Endodermal cell (in vitro differentiated cells): ENCODE measurements at regions not wholly inside any gene's neighbourhood (a gene's known extent, or its start where the extent isn't known, plus 50 kb on each side); places are given as distances from the start of the nearest gene placed in this dataset.

Experiments used
- DNase-seq: peaks from one replicate; pipeline ENCODE4 v3.0.0-alpha.2; 2017
- H3K27ac ChIP-seq: 2 replicates; pipeline ENCODE4 v1.5.1; 2013; ENCODE audit warnings: mild to moderate bottlenecking, low read depth, low read length, moderate library complexity
- H3K27me3 ChIP-seq: 2 replicates; pipeline ENCODE4 v1.6.1; 2013; ENCODE audit warnings: mild to moderate bottlenecking, low read length, moderate library complexity; ENCODE audit not compliant: insufficient read depth, control insufficient read depth, poor library complexity, severe bottlenecking
- H3K36me3 ChIP-seq: 2 replicates; pipeline ENCODE4 v1.7.0; 2013; ENCODE audit warnings: mild to moderate bottlenecking, low read length, moderate library complexity; ENCODE audit not compliant: control insufficient read depth, insufficient read depth
- H3K4me1 ChIP-seq: one replicate; pipeline ENCODE4 v1.7.0; 2013; ENCODE audit warnings: low read length; ENCODE audit not compliant: control insufficient read depth, insufficient read depth
- H3K4me3 ChIP-seq: 2 replicates; pipeline ENCODE4 v1.5.1; 2013; ENCODE audit warnings: mild to moderate bottlenecking, low read length, moderate library complexity
- H3K9ac ChIP-seq: 2 replicates; pipeline ENCODE4 v1.6.1; 2013; ENCODE audit warnings: mild to moderate bottlenecking, low read length, moderate library complexity; ENCODE audit not compliant: poor library complexity, severe bottlenecking; ENCODE audit errors: extremely low read depth
- H3K9me3 ChIP-seq: 2 replicates; pipeline ENCODE4 v1.6.1; 2013; ENCODE audit warnings: mild to moderate bottlenecking, low read length, moderate library complexity; ENCODE audit not compliant: control insufficient read depth
- H3K27ac Mint-ChIP-seq: 2 replicates; pipeline ENCODE4 v1.8.0; 2020; ENCODE audit warnings: mixed read lengths
- H3K27me3 Mint-ChIP-seq: 2 replicates; pipeline ENCODE4 v1.8.0; 2021; ENCODE audit warnings: mild to moderate bottlenecking, mixed read lengths; ENCODE audit not compliant: insufficient read depth
- H3K36me3 Mint-ChIP-seq: 2 replicates; pipeline ENCODE4 v1.8.0; 2020; ENCODE audit warnings: low read depth, mixed read lengths
- H3K4me1 Mint-ChIP-seq: 2 replicates; pipeline ENCODE4 v1.8.0; 2020; ENCODE audit warnings: mixed read lengths
- H3K4me3 Mint-ChIP-seq: 2 replicates; pipeline ENCODE4 v1.8.0; 2020; ENCODE audit warnings: mild to moderate bottlenecking, moderate library complexity, mixed read lengths
- H3K9me3 Mint-ChIP-seq: 2 replicates; pipeline ENCODE4 v1.8.0; 2020; ENCODE audit warnings: mild to moderate bottlenecking, mixed read lengths
- CTCF ChIP-seq: fragments of 200-600 bp; sonication (generic); conservative IDR thresholded peaks from 2 replicates; pipeline ENCODE4 v1.5.0; 2021; ENCODE audit warnings: antibody characterized with exemption, mild to moderate bottlenecking
- WGBS, 2 experiments: methylation state at CpG; one replicate each; pipeline versions ENCODE4 v1.1.5 to v1.1.7; 2013; ENCODE audit warnings: missing lambda C conversion rate in 2 of 2, mixed read lengths in 1 of 2; ENCODE audit not compliant: insufficient coverage in 1 of 2, insufficient read length in 1 of 2; 5-methylcytosine and 5-hydroxymethylcytosine counted together

DNA sequence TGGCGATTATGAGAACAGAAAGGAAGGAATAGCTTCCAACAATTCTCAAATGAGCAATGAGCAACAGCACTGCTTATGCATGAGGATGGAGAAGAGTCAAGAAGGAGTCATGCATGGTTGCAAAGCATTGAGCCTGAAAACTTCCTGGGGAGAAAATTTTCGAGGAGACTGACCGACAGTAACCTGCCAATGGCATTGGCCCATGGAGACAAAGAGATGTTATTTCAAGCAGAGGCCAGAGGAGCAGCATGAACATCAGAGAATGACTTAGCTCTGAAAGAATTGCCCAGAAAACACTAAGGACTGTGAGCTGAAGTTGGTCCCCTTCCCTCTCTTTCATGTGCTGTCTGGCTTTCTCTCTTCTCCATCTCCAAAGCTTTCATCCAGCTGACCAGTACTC lies 343.4 kb downstream of the ADAMTS20 start:
- H3K4me3 ChIP-seq: no peak overlapping the region
- 86 to 95% methylated on average over 2 to 3 of the region's 3 CpGs for WGBS, 2 experiments
- no peak overlapping the region for H3K27ac ChIP-seq

DNA sequence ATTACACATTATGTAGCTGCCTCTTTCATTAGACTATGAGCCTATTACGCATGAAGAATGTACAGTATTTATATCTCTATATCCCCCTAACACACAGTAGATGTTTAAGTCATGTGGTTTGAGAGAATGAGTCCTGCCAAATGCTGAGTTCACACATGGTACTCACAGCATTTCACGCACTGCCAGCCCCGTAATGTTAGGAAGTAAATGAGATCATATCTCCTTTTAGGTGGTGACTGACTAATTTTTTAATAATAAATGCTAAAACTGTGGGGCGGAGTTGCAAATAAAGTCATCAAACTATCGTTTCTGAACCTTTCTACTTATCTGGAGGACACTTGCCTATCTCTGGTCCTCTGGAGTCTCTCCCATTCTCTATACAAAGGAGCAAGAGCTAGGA lies 343.8 kb downstream of the ADAMTS20 start:
- Histone ChIP-seq H3K4me3 (no peak overlapping the region), H3K36me3 (no peaks in the 10 kb centered on the region), H3K9me3 (peaks cover 10% of the 10 kb centered on the region), H3K4me1 (no peaks in the 10 kb centered on the region), H3K27ac (no peak overlapping the region), H3K27me3 (no peaks in the 10 kb centered on the region), H3K9ac (no peak overlapping the region)
- Mint-ChIP-seq H3K4me1 (no peaks in the 10 kb centered on the region), H3K36me3 (no peaks in the 10 kb centered on the region), H3K27me3 (no peaks in the 10 kb centered on the region), H3K9me3 (no peaks in the 10 kb centered on the region), H3K4me3 (no peak overlapping the region), H3K27ac (no peak overlapping the region)
- no peak for TF ChIP-seq CTCF
- no peak for DNase-seq
- 92 to 96% methylated on average over 4 of the region's 5 CpGs for WGBS, 2 experiments

More for the DNA sequence above, 343.4 kb downstream of the ADAMTS20 start:
- Histone ChIP-seq H3K9ac (no peak overlapping the region), H3K4me1 (no peaks in the 10 kb centered on the region), H3K36me3 (no peaks in the 10 kb centered on the region), H3K9me3 (peaks cover 7% of the 10 kb centered on the region), H3K27me3 (no peaks in the 10 kb centered on the region)
- no peak overlapping the region for H3K4me3 Mint-ChIP-seq
- DNase-seq: no peak
- H3K9me3 Mint-ChIP-seq: no peaks in the 10 kb centered on the region
- H3K36me3 Mint-ChIP-seq: no peaks in the 10 kb centered on the region
- H3K4me1 Mint-ChIP-seq: no peaks in the 10 kb centered on the region
- no peak overlapping the region for H3K27ac Mint-ChIP-seq
- H3K27me3 Mint-ChIP-seq: no peaks in the 10 kb centered on the region
- no peak for TF ChIP-seq CTCF

DNA sequence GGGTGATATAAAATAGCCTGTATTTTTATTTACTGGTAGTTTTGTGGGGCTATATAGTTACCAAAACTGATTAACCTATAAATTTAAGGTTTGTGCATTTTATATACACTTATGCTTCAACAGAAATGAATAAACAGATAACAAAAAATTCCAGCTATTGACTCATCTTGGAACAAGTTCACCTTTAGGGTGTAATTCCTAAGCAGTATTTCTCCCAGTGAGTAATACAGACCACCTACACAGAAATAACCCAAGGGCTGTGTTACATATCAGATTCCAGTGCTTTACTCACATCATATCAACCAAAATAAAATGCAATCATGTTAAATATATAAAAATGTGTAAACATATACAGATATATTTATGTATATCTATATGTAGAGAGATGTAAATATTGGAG lies 345.6 kb downstream of the ADAMTS20 start:
- no peaks in the 10 kb centered on the region for H3K27me3 ChIP-seq
- no peak for DNase-seq
- H3K9me3 ChIP-seq: peaks cover 10% of the 10 kb centered on the region
- no peaks in the 10 kb centered on the region for H3K4me1 ChIP-seq
- Mint-ChIP-seq H3K9me3 (no peaks in the 10 kb centered on the region), H3K27ac (no peak overlapping the region), H3K27me3 (no peaks in the 10 kb centered on the region), H3K4me3 (no peak overlapping the region), H3K4me1 (peaks cover 8% of the 10 kb centered on the region), H3K36me3 (no peaks in the 10 kb centered on the region)
- H3K27ac ChIP-seq: no peak overlapping the region
- no peaks in the 10 kb centered on the region for H3K36me3 ChIP-seq
- H3K4me3 ChIP-seq: no peak overlapping the region
- TF ChIP-seq CTCF: no peak
- no peak overlapping the region for H3K9ac ChIP-seq
